Parathyroid adenoma (tissue), 2 donors: ENCODE measurements at regions not wholly inside any gene's neighbourhood (a gene's known extent, or its start where the extent isn't known, plus 50 kb on each side); places are given as distances from the start of the nearest gene placed in this dataset.

Experiments
- H2AFZ ChIP-seq: fragments of 300-600 bp; sonication (generic); one replicate; pipeline ENCODE4 v1.7.0; 2017; ENCODE audit warnings: antibody characterized with exemption, mild to moderate bottlenecking
- H3K27ac ChIP-seq: fragments of 300-600 bp; sonication (generic); one replicate; pipeline ENCODE4 v1.7.0; 2017
- H3K27me3 ChIP-seq: fragments of 300-600 bp; sonication (generic); one replicate; pipeline ENCODE4 v1.7.0; 2017; ENCODE audit warnings: low read length; ENCODE audit not compliant: control insufficient read depth, insufficient read depth
- H3K36me3 ChIP-seq: fragments of 300-600 bp; sonication (generic); one replicate; pipeline ENCODE4 v1.7.0; 2017; ENCODE audit warnings: low read length; ENCODE audit not compliant: control insufficient read depth, insufficient read depth
- H3K4me1 ChIP-seq: fragments of 300-600 bp; sonication (generic); one replicate; pipeline ENCODE4 v1.7.0; 2017; ENCODE audit warnings: control low read depth
- H3K4me2 ChIP-seq: fragments of 300-600 bp; sonication (generic); one replicate; pipeline ENCODE4 v1.7.0; 2017; ENCODE audit warnings: low read length
- H3K4me3 ChIP-seq: fragments of 300-600 bp; sonication (generic); one replicate; pipeline ENCODE4 v1.7.0; 2017; ENCODE audit warnings: low read depth, low read length
- H3K79me2 ChIP-seq: fragments of 300-600 bp; sonication (generic); one replicate; pipeline ENCODE4 v1.7.0; 2017; ENCODE audit warnings: control low read depth
- H3K9ac ChIP-seq: fragments of 300-600 bp; sonication (generic); one replicate; pipeline ENCODE4 v1.7.0; 2017; ENCODE audit warnings: mild to moderate bottlenecking
- H3K9me3 ChIP-seq: fragments of 300-600 bp; sonication (generic); one replicate; pipeline ENCODE4 v1.7.0; 2017; ENCODE audit warnings: low read length; ENCODE audit not compliant: control insufficient read depth
- TF ChIP-seq, protein P1 (sequence below): fragments of 300-600 bp; sonication (generic); IDR thresholded peaks from one replicate; pipeline ENCODE4 v1.7.0; 2017; ENCODE audit warnings: antibody characterized with exemption, mild to moderate bottlenecking
- donor health status: primary hyperparathyroidism.

DNA sequence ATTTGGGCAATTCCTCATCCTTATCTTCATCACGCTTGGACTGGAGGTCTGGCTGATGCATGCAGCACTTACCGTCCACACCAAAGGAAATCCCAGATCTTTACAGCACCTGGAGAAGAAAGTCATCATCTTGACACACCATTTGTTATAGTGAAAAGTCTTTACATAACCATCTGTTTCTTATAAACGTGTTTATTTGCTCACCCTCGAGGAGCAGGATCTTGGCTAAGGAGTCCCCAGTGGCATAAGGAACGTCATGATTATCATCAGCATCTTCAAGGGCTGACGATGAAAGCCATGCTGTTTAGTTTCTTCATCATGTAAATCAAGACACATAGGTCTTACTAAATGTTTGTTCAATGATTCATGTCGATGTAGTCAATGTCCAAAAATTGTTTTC lies 248.8 kb upstream of the ELAC2 start:
- Histone ChIP-seq H3K4me1 (no peaks in the 10 kb centered on the region), H2AFZ (no peak overlapping the region), H3K9me3 (no peaks in the 10 kb centered on the region), H3K36me3 (no peaks in the 10 kb centered on the region), H3K27ac (no peak overlapping the region), H3K4me2 (no peak overlapping the region), H3K9ac (no peak overlapping the region), H3K27me3 (peaks cover 3% of the 10 kb centered on the region), H3K79me2 (no peaks in the 10 kb centered on the region), H3K4me3 (no peak overlapping the region)
- TF ChIP-seq, protein P1, sequence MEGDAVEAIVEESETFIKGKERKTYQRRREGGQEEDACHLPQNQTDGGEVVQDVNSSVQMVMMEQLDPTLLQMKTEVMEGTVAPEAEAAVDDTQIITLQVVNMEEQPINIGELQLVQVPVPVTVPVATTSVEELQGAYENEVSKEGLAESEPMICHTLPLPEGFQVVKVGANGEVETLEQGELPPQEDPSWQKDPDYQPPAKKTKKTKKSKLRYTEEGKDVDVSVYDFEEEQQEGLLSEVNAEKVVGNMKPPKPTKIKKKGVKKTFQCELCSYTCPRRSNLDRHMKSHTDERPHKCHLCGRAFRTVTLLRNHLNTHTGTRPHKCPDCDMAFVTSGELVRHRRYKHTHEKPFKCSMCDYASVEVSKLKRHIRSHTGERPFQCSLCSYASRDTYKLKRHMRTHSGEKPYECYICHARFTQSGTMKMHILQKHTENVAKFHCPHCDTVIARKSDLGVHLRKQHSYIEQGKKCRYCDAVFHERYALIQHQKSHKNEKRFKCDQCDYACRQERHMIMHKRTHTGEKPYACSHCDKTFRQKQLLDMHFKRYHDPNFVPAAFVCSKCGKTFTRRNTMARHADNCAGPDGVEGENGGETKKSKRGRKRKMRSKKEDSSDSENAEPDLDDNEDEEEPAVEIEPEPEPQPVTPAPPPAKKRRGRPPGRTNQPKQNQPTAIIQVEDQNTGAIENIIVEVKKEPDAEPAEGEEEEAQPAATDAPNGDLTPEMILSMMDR, result no peak

DNA sequence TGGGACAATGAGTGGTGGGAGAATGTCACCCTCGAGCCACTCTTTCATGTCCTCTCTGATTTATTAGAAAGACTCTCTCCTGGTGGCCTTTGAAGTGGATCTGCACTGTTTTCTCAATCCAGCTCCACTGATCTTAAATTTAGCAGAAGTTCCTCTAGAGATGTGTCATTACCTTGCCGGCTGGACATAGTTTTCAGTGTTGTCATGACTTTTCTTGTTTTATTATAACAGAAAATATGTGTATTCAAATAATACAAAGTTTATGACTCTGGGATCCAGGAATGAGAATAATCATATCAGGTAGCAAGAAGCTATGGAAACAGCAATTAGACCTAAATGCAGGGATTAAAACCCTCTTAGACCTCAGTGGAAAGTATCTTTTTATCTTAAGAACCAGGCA lies 247.5 kb upstream of the ELAC2 start:
- H3K4me3 ChIP-seq, result no peak overlapping the region
- H3K27ac ChIP-seq, result no peak overlapping the region
- H2AFZ ChIP-seq, result no peak overlapping the region
- H3K27me3 ChIP-seq, result peaks cover 3% of the 10 kb centered on the region
- no peaks in the 10 kb centered on the region for H3K36me3 ChIP-seq
- TF ChIP-seq, protein P1, result no peak
- H3K4me1 ChIP-seq, result no peaks in the 10 kb centered on the region
- no peaks in the 10 kb centered on the region for H3K79me2 ChIP-seq
- no peak overlapping the region for H3K9ac ChIP-seq
- H3K4me2 ChIP-seq, result no peak overlapping the region
- no peaks in the 10 kb centered on the region for H3K9me3 ChIP-seq

- H2AFZ ChIP-seq, result no peak overlapping the region
- no peaks in the 10 kb centered on the region for H3K9me3 ChIP-seq
- H3K4me1 ChIP-seq, result no peaks in the 10 kb centered on the region
- no peak overlapping the region for H3K27ac ChIP-seq
- H3K79me2 ChIP-seq, result no peaks in the 10 kb centered on the region
- H3K27me3 ChIP-seq, result peaks cover 3% of the 10 kb centered on the region
- TF ChIP-seq, protein P1, result no peak
- H3K9ac ChIP-seq, result no peak overlapping the region
- H3K36me3 ChIP-seq, result no peaks in the 10 kb centered on the region
- no peak overlapping the region for H3K4me2 ChIP-seq
- no peak overlapping the region for H3K4me3 ChIP-seq
Observed at GRCh38 chr17:13263746-13264145, 245.9 kb upstream of the ELAC2 start.

DNA sequence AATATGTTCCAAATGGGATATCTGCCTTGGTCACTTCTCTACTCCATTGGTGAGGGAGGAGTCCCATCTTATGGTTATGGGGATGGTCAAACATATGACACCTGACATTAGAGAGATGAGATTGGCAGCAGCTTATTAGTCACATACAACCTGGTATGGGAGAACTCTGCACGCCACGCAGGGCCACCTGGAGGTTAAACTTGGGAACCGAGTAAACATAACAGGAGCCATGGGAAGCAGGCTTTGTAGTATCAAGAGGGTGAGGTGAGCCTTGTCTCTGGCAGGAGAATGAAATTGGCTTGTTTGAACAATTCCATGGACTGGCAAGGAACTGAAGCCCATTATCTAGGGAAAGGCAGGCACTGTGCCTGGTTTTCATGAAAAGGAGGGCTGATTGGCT lies 238.7 kb upstream of the ELAC2 start:
- no peaks in the 10 kb centered on the region for H3K27me3 ChIP-seq
- H3K4me1 ChIP-seq, result no peaks in the 10 kb centered on the region
- H3K9ac ChIP-seq, result no peak overlapping the region
- no peak overlapping the region for H3K27ac ChIP-seq
- H3K4me3 ChIP-seq, result no peak overlapping the region
- H3K79me2 ChIP-seq, result no peaks in the 10 kb centered on the region
- no peaks in the 10 kb centered on the region for H3K36me3 ChIP-seq
- H3K4me2 ChIP-seq, result no peak overlapping the region
- no peaks in the 10 kb centered on the region for H3K9me3 ChIP-seq
- TF ChIP-seq, protein P1, result no peak
- H2AFZ ChIP-seq, result no peak overlapping the region

- TF ChIP-seq, protein P1, result no peak
- H3K27ac ChIP-seq, result no peak overlapping the region
- no peaks in the 10 kb centered on the region for H3K36me3 ChIP-seq
Observed at GRCh38 chr17:13253733-13254410, 236.0 kb upstream of the ELAC2 start.

More at GRCh38 chr17:13253733-13254410, 236.0 kb upstream of the ELAC2 start:
- H3K4me2 ChIP-seq, result no peak overlapping the region
- no peaks in the 10 kb centered on the region for H3K9me3 ChIP-seq
- H3K9ac ChIP-seq, result no peak overlapping the region
- no peak overlapping the region for H3K4me3 ChIP-seq
- H3K79me2 ChIP-seq, result no peaks in the 10 kb centered on the region
- H2AFZ ChIP-seq, result no peak overlapping the region
- no peaks in the 10 kb centered on the region for H3K27me3 ChIP-seq
- no peaks in the 10 kb centered on the region for H3K4me1 ChIP-seq
